DND-41 (cell line): ENCODE measurements at regions not wholly inside any gene's neighbourhood (a gene's known extent, or its start where the extent isn't known, plus 50 kb on each side); places are given as distances from the start of the nearest gene placed in this dataset.
"Not testable (repeated sequence)": the region's sequence is repeated elsewhere in the genome, so short reads cannot be mapped to it uniquely, and the experiment has no call there.

ENCODE experiments used
- EZH2 ChIP-seq: IDR thresholded peaks from 3 replicates; pipeline ENCODE4 v1.6.1; 2012; ENCODE audit warnings: borderline replicate concordance, low read depth, mild to moderate bottlenecking, moderate library complexity, low read length, inconsistent platforms; ENCODE audit not compliant: severe bottlenecking
- TF ChIP-seq, protein P1 (sequence below): IDR thresholded peaks from 2 replicates; pipeline ENCODE4 v1.5.1; 2012; ENCODE audit warnings: borderline replicate concordance, low read length, moderate library complexity, mild to moderate bottlenecking; ENCODE audit not compliant: poor library complexity, severe bottlenecking; ENCODE audit errors: extremely low read depth

DNA sequence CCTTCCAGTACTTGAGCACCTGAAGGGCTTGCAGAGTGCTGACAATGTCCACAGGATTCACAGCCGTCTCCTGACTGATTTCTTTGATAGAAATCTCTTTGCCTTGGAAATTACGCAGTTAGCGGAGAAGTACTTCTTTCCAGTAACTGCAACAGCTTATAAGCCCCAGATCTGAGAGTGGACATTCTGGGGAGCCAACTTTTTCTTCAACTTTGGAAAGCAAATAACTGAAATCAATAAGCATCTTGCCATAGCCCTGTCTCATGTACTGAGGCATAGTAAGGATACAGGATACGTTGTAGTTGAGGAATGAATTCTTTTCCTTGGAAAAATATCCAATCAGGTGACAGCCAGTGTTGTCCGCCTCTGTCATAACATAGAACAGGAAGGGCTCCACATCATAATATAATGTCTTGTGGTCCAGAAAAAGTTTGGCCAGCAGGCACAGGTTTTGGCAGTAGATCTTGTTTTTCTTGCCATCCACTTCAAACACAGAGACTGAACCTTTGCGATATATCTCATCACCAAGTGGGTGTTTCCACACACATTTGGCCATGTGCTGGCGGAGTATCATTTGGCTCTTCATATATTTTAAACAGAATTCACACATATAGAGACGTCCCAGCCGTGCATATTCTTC, 711.1 kb upstream of the DIAPH2 start:
- TF ChIP-seq, protein P1, sequence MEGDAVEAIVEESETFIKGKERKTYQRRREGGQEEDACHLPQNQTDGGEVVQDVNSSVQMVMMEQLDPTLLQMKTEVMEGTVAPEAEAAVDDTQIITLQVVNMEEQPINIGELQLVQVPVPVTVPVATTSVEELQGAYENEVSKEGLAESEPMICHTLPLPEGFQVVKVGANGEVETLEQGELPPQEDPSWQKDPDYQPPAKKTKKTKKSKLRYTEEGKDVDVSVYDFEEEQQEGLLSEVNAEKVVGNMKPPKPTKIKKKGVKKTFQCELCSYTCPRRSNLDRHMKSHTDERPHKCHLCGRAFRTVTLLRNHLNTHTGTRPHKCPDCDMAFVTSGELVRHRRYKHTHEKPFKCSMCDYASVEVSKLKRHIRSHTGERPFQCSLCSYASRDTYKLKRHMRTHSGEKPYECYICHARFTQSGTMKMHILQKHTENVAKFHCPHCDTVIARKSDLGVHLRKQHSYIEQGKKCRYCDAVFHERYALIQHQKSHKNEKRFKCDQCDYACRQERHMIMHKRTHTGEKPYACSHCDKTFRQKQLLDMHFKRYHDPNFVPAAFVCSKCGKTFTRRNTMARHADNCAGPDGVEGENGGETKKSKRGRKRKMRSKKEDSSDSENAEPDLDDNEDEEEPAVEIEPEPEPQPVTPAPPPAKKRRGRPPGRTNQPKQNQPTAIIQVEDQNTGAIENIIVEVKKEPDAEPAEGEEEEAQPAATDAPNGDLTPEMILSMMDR = not testable (repeated sequence)
- TF ChIP-seq EZH2 = not testable (repeated sequence)
